Medulla oblongata (tissue), 1 donor: ENCODE measurements at regions not wholly inside any gene's neighbourhood (a gene's known extent, or its start where the extent isn't known, plus 50 kb on each side); places are given as distances from the start of the nearest gene placed in this dataset.

Source experiments
- DNase-seq: peaks from one replicate; pipeline ENCODE4 v3.0.0-alpha.2; 2015; ENCODE audit errors: extremely low spot score

DNA sequence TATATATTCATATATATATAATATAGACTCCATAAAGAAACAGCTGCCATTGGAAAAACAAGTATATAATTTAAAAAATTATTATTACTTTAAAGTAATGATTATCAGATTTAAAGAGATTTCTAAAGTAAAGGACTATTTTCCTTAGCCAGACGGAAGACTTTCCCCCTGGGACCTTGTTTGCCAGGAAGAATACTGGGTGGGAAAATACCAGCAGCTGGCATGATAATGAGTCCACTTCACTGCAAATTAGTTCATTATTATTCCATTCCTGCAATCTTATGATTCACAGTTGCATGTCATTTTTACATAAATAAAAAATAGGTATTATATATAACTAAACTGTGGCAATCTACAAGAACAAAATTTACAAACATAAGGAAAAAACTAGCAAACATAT lies 339.8 kb upstream of the CDH7 start:
- DNase-seq, result no peak

GRCh38 chr18:65409261-65409660 lies 341.6 kb upstream of the CDH7 start:
- no peak for DNase-seq

- no peak for DNase-seq
Measured at GRCh38 chr18:65403534-65403933, 347.3 kb upstream of the CDH7 start.

DNA sequence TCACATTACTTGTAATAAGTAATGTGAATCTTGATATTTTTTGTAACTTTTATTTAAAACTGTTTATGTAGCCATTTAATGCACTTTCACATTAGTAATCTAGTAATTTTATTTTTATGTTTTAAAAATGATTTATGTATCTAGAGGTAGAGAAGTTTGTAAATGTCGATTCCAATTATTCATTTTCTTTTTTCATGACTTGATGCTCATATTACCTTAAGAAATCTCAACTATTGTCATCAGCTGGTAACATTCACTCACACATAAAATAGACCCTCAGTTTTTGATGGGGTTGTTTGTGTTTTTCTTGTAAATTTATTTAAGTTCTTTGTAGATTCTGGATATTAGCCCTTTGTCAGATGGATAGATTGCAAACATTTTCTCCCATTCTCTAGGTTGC lies 351.7 kb upstream of the CDH7 start:
- DNase-seq, result no peak

GRCh38 chr18:65398347-65399075 lies 352.3 kb upstream of the CDH7 start:
- DNase-seq, result no peak

DNA sequence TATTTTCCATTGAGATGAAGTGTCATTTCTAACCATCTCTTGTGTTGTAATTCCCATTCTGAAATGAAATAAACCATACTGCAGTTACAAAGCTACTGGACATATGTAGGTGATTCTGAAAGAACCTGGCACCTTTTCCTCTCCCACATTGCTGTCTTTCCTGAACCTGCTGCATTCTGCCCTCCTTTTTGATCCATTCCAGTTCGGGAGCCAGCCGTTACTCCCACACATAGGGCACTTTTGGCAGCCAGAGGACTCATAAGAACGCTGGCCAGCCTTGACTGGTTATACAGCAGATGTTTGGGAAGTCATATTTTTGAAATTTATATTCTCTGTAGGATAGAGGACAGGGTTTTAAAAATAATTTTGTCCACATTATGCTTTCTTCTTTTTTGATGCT lies 369.8 kb upstream of the CDH7 start:
- DNase-seq, result no peak

DNA sequence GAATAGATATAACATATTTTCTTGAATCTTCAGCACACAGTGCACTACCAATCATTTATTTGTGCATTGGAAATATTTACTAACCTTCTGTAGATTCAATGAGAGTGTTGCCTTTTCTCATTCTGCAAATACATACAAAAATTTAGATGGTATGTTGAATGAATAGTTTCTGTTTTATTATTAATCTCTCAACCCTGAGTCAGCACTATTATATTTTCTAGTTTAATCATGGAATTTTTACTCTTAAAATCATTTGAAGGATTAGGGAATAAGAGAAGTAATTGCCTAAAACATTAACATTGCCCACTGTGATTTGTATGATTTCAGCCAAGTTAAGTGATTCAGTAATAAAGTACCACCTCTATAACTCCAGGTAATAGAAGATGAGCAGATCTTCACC lies 370.2 kb upstream of the CDH7 start:
- DNase-seq, result no peak

DNA sequence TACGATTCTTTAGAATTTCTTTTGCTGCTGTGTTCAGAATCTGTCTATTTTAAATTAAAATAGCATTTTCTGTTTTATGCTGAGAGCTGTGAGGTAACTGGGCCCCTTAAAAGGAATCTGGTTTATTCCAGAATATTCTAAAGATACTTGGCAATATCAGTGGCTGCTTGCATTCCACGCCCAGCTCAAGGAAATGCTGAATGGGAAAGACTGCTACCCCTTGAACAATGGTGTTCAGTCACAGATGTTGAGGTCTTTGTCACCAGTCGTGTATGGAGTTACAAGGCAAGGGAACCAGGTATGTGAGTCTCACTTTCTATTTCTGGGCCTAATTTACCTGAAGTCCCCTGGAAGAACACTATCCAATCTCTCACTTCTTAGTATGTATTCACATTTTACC lies 377.9 kb upstream of the CDH7 start:
- no peak for DNase-seq

GRCh38 chr18:65365245-65365980 lies 385.4 kb upstream of the CDH7 start:
- DNase-seq, result no peak

- no peak for DNase-seq
Measured at GRCh38 chr18:65363911-65364632, 386.7 kb upstream of the CDH7 start.

DNA sequence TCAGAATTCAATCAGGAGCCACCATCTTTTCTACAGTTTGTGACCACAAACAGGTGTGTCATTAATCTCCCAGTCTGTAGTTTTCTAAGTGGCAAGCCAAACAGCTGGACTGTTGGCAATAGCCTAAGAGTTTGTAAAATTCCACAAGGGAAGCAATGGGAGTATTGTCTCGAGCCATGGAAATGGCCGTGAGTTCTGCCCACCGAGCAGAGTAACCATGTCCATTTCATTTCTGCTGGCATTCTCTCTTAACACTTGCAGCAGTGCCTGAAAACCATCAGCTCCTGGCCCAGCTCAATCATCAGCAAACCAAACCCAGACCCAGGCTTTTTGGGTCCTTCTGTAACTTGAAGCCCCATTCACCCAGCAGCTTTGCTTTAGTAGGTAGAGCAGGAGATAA lies 387.8 kb upstream of the CDH7 start:
- DNase-seq, result no peak

GRCh38 chr18:65359479-65359878 lies 391.3 kb upstream of the CDH7 start:
- DNase-seq, result no peak

GRCh38 chr18:65358306-65358705 lies 392.5 kb upstream of the CDH7 start:
- no peak for DNase-seq

GRCh38 chr18:65352186-65352585 lies 398.6 kb upstream of the CDH7 start:
- no peak for DNase-seq

DNA sequence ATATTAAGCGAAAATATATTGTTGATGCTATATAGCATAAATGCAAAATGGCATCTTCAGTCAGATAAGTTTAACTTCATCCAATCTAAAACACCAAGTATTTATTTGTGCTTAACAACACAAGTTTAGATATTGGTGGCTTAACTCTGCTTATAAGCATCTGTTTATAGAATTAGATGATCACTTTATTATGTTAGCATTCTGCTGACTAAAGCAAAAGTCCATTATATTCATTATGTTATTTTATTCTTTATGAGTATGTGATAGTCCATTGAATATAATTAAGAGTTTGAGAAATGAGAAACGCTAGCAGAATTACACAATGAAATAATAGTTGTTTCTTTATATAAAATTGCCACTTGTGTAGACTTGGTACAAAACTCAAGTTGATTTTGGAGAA lies 401.2 kb upstream of the CDH7 start:
- no peak for DNase-seq

DNA sequence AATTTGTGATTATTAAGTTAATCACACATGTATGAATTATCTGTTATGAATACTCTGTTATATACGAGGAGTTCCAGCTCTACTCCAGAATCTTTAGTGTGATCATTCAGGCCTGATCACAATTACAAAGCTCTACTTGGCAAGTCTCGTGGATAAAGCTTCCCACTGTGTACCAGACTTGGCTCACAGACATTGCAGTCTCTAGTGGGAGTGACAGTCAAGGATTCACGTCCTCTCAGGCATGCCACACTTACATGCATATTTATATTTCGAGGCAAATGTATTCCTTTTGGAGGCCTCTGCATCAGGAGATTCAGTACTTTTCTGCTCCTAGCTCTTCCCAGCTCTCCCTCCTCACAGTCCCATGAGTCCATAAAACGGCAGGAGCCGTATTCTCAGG lies 403.4 kb upstream of the CDH7 start:
- no peak for DNase-seq

GRCh38 chr18:65346086-65346485 lies 404.7 kb upstream of the CDH7 start:
- no peak for DNase-seq

- no peak for DNase-seq
Measured at GRCh38 chr18:65343571-65343970, 407.2 kb upstream of the CDH7 start.

DNA sequence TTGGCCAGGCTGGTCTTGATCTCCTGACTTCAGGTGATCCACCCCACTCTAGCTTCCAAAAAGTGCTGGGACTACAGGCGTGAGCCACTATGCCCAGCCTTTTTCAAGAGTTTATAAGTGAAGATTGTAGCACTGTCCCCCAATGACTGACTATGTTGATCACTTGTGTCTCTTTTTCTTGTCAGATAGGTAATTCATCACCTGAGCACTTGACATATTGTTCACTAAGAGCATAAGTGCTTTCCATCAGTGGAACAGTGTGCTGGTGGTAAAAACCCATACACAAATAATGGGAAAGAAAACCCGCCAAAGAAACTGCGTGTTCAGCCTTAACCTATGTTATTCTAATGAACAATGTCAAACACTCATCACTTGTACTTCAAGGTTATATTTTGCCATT lies 414.4 kb upstream of the CDH7 start:
- no peak for DNase-seq

- DNase-seq, result no peak
Measured at GRCh38 chr18:65329010-65329409, 421.8 kb upstream of the CDH7 start.

DNA sequence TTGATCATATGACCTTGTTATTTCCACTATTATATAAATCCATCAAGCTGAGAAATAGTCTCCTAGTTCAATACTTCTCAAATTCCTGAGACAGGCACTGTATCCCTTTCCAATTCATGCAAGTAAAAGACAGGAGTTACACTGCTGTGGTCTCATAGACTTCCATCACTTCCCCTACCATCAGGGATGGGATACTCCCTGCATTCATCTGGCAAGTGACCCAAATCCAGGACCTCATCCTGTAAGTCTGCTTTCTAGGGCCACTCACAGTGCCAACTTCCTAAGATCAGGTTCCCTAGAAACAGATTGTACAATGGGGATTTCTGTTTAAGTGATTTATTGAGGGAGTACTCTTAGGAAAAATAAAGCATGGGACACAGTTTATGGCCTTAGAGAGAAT lies 424.0 kb upstream of the CDH7 start:
- no peak for DNase-seq

- DNase-seq, result no peak
Measured at GRCh38 chr18:65322895-65323294, 427.9 kb upstream of the CDH7 start.

- no peak for DNase-seq
Measured at GRCh38 chr18:65298422-65298821, 452.4 kb upstream of the CDH7 start.
